CD4-positive, alpha-beta T cell treated with Interleukin-4 for 4 hours (primary cell): ENCODE measurements at regions not wholly inside any gene's neighbourhood (a gene's known extent, or its start where the extent isn't known, plus 50 kb on each side); places are given as distances from the start of the nearest gene placed in this dataset.
"Not testable (repeated sequence)": the region's sequence is repeated elsewhere in the genome, so short reads cannot be mapped to it uniquely, and the experiment has no call there.

ENCODE experiments used
- DNase-seq: peaks from one replicate; pipeline ENCODE4 v3.0.0-alpha.2; 2020

DNA sequence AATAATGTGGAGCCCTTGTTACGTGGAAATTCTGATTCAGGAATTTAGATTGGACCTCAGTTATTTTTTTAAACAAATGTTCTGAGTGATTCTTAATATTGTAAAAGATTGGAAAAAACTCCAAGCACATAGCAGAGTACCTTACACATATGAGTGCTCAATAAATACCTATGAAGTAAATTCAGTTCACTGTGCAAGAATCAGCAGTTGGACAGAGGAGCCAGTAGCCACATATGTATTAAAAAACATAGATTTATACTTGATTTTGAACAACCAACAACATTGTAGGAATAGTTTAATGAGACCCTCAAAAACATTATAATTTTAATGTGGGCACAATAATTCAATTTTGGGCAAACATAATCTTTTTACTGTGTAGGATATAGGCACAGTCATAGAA is 109.3 kb upstream of the B3GAT2 start:
- no peak for DNase-seq

- DNase-seq = no peak
Observed at GRCh38 chr6:71067816-71068215, 111.0 kb upstream of the B3GAT2 start.

DNA sequence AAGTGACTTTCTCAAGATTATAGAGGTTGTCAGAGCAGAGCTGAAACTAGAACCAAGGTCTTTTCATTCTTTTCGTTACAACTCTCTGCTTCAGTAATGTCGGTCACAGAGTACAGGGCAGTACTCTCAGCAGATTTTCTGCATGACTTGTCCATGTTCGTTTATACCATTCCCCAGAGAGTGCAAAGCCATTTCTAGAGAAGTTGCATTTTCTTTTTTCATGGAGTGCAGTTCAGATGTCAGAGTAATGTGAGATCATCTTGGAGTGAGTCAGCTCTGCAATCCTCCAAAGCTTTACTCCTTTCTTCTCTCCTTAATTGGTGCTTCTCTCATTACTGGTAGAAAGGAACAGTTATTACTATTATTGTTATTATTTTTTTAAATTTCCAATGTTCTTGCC is 115.6 kb upstream of the B3GAT2 start:
- DNase-seq = no peak

GRCh38 chr6:71077655-71078054 is 120.8 kb upstream of the B3GAT2 start:
- DNase-seq = no peak

- no peak for DNase-seq
Observed at GRCh38 chr6:71079677-71080076, 122.8 kb upstream of the B3GAT2 start.

DNA sequence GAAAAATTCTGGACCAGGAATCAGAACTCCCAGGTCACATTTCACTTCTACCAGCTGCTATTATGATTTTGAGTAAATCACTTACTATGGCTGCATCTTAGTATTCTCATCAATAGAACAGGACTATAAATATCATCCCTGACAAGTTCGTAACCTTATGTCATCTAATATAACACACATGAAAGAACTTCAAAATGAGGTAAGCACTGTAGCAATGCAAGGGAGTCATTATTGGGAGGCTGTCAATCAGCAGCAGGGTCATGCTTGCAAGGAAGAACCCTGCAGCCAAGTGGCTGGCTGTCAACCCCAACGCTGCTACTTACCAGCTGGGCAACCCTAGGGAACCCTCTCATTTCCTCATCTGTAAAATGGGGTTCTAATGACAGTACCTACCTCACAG is 123.3 kb upstream of the B3GAT2 start:
- DNase-seq = no peak

DNA sequence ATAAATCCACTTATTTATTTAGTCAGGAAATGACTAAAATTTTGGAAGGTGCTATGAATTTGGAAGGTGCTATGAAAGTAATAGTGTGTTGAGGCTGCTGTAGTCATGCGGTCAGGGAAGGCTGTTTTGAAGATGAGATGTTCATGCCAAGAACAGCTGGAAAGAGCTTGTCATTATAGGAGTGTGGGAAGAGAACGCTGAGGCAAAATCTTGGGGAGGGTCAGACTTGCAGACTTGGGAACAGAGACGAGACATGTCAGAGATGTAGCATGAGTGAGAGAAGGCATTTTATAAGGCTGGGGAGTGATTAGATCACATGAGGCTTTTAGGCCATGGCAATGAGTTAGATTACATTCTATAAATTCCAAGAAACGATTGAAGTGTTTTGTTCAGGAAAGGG is 124.0 kb upstream of the B3GAT2 start:
- no peak for DNase-seq

DNA sequence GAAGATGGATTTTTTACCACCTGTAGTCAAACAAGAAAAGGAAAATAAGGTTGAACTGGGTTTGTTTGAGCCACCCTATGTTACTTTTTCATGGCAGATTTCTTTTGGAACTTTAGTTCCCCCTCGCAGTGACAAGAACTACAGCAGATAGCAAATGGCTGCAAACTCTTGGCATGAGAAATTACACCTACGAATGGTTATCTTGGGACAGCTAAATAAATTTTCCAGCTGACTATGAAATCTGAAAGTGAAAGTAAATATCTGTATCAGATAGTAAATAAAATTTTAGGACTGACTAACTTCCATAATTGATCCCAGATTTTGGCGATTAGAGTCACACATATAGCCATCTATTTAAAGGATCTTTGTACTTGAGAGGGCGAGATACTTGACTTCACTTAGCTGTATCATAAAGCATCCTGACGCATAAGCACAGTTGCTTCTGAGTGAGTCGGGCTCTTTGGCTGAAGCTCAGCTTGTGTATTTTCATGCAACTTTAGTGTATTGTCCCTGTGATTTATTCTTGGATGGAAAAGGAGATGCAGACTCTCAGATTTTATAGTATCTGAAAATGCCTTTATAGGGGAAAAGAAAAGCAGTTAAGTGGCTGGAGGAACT is 125.3 kb upstream of the B3GAT2 start:
- no peak for DNase-seq

GRCh38 chr6:71083308-71083820 is 126.5 kb upstream of the B3GAT2 start:
- no peak for DNase-seq

GRCh38 chr6:71088166-71088565 is 131.3 kb upstream of the B3GAT2 start:
- no peak for DNase-seq

DNA sequence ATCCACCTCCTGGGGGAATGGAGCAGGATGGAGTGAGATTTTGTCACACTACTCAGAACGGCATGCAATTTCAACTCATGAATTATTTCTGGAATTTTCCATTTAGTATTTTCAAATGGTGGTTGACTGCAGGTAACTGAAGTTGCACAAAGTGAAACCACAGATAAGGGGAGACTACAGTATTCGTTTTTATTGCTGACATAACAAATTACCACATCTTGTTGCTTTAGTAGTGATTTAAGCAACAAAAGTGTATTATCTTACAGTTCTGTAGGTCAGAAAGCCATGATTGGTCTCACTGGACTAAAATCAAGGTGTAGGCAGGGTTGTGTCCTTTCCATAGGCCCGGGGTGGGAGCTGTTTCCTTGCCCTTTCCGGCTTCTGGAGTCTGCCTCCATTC is 133.4 kb upstream of the B3GAT2 start:
- no peak for DNase-seq

DNA sequence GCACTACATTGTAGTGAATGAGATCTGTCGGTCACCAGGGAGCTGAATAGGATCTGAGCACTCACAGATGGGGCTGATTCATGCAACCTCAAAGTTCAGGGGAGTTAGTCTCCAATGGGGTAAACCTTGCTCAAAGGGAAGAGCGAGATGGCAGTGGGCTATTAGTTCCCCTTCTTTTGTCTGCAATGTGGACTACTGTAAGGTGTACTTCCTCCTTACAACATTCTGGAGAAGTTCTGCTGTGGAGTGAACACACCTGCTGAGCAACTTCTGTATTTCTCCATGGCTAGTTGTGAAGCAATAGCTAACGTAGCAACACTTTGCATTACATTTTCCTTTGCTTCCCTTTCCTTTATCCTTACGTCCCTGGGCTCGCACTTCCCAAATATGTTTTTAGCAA is 134.3 kb upstream of the B3GAT2 start:
- DNase-seq = no peak

- no peak for DNase-seq
Observed at GRCh38 chr6:71091956-71092355, 135.1 kb upstream of the B3GAT2 start.

- not testable (repeated sequence) for DNase-seq
Observed at GRCh38 chr6:71097264-71097663, 140.4 kb upstream of the B3GAT2 start.

DNA sequence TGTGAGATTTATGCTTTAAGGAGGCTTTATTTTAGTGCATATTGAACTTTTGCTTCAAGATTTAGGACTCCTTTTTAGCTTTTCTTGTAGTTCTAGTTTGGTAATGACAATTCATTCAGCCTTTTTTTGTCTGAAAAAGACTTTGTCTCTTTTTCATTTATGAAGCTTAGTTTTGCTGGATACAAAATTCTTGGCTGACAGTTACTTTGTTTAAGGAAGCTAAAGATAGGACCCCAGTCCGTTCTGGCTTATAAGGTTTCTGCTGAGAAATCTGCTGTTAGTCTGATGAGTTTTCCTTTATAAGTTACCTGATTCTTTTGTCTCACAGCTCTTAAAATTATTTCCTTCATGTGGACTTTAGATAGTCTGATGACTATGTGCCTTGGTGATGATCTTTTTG is 142.8 kb upstream of the B3GAT2 start:
- no peak for DNase-seq

- DNase-seq = no peak
Observed at GRCh38 chr6:71103130-71103529, 146.3 kb upstream of the B3GAT2 start.

DNA sequence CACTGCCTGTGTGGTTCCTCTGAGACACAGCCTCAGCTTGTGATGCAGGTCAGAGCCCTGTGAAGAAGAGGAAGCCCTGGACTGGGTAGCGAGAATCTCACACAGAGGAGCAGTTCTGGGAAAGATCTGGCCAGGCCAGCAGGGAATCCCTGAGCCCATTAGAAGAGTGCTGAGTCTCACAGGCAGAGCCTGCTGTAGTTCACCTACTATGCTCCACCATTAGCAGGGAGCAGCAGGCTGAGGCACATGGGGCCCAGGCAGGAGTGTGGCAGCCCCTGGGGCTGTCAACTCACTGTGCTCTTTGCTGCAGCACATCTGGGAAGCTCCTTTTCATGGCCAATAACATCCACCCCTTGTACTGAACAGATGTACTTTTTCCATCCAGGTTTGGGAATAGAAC is 146.8 kb upstream of the B3GAT2 start:
- DNase-seq = no peak

DNA sequence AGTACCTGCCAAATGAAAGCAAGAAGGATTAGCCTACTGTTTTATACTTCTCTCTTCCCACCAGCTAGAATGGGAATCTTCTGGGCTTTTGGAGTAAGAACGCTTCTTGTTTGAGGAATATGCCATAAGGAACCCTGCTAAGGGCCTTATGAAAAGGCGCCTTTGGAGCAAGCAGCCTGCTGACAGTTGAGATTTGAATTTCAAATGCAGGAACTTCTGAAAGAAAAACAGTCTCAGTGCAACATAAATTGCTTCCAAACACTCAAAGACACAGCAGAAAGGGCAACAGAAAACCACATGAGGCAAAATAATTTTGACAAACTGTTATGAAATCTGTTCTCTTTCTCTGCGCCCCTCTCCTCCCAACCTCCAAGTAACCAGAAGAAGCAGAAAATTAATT is 149.4 kb upstream of the B3GAT2 start:
- no peak for DNase-seq

- DNase-seq = no peak
Observed at GRCh38 chr6:71107911-71108420, 151.1 kb upstream of the B3GAT2 start.

- no peak for DNase-seq
Observed at GRCh38 chr6:71114544-71114943, 157.7 kb upstream of the B3GAT2 start.

- no peak for DNase-seq
Observed at GRCh38 chr6:71114986-71115385, 158.1 kb upstream of the B3GAT2 start.

GRCh38 chr6:71119560-71119959 is 162.7 kb upstream of the B3GAT2 start:
- no peak for DNase-seq

DNA sequence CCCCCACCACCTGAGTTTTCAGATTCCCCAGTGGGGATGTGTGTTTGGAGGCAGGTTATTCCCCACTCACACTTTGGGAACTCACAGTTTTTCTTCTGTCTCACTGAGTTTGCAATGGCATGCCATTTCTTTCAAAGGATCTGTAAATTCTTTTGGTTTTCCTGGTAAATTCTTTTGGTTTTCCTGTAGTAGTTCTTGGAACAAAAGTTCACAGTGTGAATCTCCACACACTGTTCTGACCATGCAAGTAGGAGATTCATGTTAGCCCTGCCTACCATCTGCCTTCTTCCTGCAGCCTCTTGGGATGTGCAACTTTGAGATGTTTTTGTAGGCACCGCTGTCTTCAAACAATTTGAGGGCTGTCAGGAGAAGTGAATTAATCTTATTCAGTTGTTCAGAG is 165.6 kb upstream of the OGFRL1 start:
- no peak for DNase-seq

DNA sequence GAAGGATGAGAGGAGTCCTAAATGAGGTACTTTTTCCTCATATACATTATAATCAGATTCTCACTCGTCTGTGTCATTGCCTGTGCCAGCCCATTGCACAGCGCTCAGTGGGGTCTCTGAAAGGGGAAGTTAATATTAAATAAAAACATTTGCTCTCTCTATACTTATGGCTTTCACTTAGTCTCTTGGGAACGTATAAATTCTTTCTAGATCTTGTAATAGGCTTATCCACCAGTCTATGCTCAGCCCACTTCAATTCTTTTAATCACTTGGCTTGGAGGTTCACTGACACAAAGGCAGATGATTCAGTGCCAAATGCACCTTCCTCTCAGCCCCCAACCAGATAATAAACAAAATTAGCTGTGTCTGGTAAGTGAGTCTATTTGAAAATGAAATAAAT is 164.3 kb upstream of the OGFRL1 start:
- no peak for DNase-seq

DNA sequence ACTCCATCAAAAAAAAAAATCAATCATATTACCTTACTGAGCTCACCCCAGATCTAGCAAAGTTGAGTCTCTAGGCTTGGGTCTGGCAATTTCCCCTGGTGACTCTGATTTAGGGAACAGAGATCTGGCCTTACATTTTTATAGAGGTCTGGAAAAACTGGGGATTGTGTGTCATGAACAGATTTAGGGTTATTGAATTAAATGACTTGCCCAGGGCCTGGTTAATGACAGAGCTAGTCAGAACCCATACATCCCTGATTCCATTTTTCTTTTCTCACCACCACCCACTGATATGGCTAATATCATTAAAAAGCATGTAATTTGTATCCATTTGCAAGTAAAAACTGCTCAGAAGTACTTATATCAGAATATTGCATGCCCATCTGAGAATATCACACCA is 163.4 kb upstream of the OGFRL1 start:
- DNase-seq = no peak
